Stimulated activated effector memory CD8-positive, alpha-beta T cell treated with anti-CD3 and anti-CD28 coated beads, Interleukin-12 subunit alpha, Interleukin-12 subunit beta, amount 100 ng/mL, for 72 hours (primary cell): ENCODE measurements at regions not wholly inside any gene's neighbourhood (a gene's known extent, or its start where the extent isn't known, plus 50 kb on each side); places are given as distances from the start of the nearest gene placed in this dataset.

Source experiments
- ATAC-seq: fragments of 150-1000 bp; cut with Tn5 transposase; 2 replicates; pipeline ENCODE4 v1.10.0; 2021
- DNase-seq, 2 donors: peaks; one replicate each; pipeline ENCODE4 v3.0.0; 2021 to 2022; ENCODE audit warnings: low spot score in 2 of 2
- H3K27ac Mint-ChIP-seq: one replicate; pipeline ENCODE4 v1.8.0; 2022; ENCODE audit warnings: mild to moderate bottlenecking, mixed read lengths
- H3K36me3 Mint-ChIP-seq: one replicate; pipeline ENCODE4 v1.8.0; 2022; ENCODE audit warnings: mild to moderate bottlenecking, mixed read lengths
- H3K4me1 Mint-ChIP-seq: one replicate; pipeline ENCODE4 v1.8.0; 2022; ENCODE audit warnings: mixed read lengths
- H3K4me3 Mint-ChIP-seq: one replicate; pipeline ENCODE4 v1.8.0; 2022; ENCODE audit warnings: mild to moderate bottlenecking, mixed read lengths
- H3K9me3 Mint-ChIP-seq: one replicate; pipeline ENCODE4 v1.8.0; 2022; ENCODE audit warnings: mixed read lengths

DNA sequence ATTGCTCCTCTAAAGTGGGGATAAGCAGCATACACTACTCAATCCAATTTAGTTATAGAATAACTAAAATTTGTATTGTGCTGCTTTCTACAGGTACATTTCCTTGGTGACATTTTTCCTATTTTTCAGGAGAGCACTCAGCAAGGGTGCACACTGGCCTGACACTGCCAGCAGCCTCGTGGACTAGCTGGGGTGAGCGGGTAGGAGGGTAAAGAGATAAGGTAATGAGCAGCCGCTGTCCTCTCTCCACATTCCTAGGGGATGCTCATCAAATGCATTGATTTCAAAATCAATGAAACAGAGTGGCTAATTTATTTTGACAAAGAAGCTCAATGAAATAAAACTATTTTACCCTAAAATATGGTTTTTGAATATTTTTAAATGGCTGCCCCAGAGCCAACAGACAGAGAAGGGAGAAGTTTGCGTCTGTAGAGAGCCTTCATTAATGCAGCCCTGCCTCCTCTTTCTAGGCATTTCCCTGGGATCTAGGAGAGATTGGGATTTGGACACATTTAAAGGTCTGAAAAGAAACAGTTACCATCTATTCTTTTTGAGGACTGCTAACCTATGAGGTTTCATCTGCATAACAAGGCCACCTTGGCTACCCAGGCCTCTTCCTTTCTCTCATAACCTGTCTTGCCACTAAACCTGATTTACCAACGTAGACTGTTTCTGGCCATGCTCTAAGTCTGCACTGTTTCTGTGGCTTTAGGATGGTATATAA, 561.0 kb downstream of the IPMK start:
- Mint-ChIP-seq H3K27ac (no peak overlapping the region), H3K4me3 (no peak overlapping the region), H3K36me3 (no peaks in the 10 kb centered on the region), H3K4me1 (no peaks in the 10 kb centered on the region), H3K9me3 (peaks cover under 1% of the 10 kb centered on the region)
- ATAC-seq (no peak), DNase-seq (no peak)

DNA sequence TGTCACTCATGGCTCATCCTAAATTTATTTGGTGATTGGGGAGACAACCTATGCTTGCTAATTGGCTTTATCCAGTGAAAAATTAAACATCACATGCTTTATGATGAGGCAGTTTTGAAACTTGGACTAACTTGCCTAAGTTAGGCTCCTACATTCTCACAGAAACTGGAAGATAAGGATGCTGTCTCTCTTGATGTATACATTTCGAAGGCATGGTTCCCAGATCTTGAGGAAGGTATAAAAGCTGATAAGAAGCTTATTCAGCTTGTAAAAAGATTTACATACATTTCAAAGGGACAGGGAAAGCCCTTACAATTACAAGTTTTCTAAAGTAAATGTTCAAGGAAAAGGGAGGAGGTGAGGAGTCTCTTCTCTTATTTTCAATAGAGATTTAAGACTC, 561.7 kb downstream of the IPMK start:
- no peaks in the 10 kb centered on the region for H3K4me1 Mint-ChIP-seq
- ATAC-seq (no peak), DNase-seq (no peak)
- no peak overlapping the region for H3K27ac Mint-ChIP-seq
- H3K36me3 Mint-ChIP-seq: no peaks in the 10 kb centered on the region
- H3K4me3 Mint-ChIP-seq: no peak overlapping the region
- H3K9me3 Mint-ChIP-seq: peaks cover 6% of the 10 kb centered on the region

DNA sequence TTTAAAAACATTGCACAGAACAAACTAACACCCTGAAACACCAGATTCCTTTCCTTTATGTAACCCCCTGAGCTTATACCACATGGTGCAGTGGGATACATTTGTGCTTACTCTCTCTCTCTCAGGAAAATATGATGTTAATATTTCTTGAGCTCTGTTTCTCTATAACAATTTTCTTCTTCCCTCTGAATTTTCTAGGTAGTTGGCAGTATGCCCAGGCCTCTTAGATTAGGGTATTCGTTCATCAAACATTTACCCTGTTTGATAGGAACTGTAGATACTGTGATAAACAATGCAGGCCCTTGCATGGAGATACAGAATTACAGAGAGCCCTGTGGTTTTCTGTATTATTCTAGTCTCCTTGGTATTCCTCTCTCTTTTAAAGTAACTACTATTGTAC, 567.8 kb downstream of the IPMK start:
- H3K4me1 Mint-ChIP-seq: no peaks in the 10 kb centered on the region
- DNase-seq (no peak), ATAC-seq (no peak)
- H3K36me3 Mint-ChIP-seq: no peaks in the 10 kb centered on the region
- no peak overlapping the region for H3K4me3 Mint-ChIP-seq
- H3K9me3 Mint-ChIP-seq: peaks cover 15% of the 10 kb centered on the region
- no peak overlapping the region for H3K27ac Mint-ChIP-seq

- H3K4me3 Mint-ChIP-seq: no peak overlapping the region
- H3K9me3 Mint-ChIP-seq: peaks cover 17% of the 10 kb centered on the region
- ATAC-seq (no peak), DNase-seq (no peak)
- H3K4me1 Mint-ChIP-seq: no peaks in the 10 kb centered on the region
- no peaks in the 10 kb centered on the region for H3K36me3 Mint-ChIP-seq
- H3K27ac Mint-ChIP-seq: no peak overlapping the region
Measured at GRCh38 chr10:57696641-57697040, 571.1 kb downstream of the IPMK start.

DNA sequence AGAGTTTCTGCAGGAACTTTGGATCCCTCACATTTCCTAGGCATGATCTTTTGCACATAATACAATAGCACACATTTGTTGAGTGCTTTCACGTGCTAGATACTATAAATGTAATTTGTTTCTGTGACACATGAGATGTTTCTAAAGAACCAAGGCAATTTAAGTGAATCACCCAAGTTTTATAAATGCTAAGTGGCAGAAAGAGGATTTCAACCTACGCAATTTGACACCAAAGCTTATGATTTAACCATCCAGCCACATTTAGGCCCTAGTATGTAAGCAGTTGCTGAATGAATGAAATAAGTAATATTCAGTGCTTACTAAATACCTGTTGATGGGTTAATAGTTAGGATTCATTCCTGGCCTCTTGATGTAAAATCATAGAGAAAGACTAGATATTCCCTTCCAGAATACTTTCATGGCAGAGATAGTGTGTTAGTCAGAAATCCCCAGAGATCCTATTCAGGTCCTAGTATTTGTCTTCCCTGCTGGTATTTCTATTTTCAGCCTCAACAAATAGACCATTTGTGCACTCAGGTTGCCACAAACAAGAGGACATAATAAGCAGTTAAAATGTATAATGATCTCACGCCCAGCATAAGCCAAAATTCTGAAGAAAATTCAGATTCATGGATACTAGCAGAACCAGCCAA, 572.6 kb downstream of the IPMK start:
- no peak overlapping the region for H3K4me3 Mint-ChIP-seq
- peaks cover 19% of the 10 kb centered on the region for H3K9me3 Mint-ChIP-seq
- ATAC-seq: no peak
- H3K27ac Mint-ChIP-seq: no peak overlapping the region
- H3K36me3 Mint-ChIP-seq: no peaks in the 10 kb centered on the region
- no peak for DNase-seq
- H3K4me1 Mint-ChIP-seq: no peaks in the 10 kb centered on the region

DNA sequence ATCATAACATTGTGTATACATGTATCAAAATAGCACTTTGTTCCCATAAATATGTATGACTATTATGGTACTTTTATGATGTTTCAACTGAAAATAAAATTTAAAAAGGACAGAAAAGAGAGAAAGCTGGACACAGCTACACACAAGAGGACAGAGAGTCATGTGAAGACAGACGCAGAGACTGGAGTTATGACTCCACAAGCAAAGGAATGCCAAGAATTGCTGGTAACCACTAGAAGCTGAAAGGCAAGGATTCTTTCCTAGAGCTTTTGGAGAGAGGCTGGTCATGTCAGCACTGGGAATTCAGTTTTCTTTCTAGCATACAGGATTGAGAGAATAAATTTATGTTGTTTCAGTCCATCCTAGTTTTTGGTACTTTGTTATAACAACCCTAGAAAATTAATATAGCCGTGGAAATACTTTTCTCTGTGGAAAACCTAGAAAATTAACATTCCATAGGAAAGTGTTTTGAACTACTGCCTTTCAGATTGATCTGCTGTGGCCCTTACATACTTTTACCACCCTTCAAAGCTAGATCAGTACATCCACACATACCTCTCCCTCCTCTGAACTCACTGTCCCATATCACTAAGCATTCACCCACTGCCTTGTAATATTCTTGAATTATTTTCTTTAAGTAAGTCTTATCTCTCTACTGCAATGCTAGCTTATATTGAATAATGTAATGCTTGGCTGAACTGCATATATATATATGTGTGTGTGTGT, 575.3 kb downstream of the IPMK start:
- peaks cover 12% of the 10 kb centered on the region for H3K9me3 Mint-ChIP-seq
- no peak for DNase-seq
- no peaks in the 10 kb centered on the region for H3K4me1 Mint-ChIP-seq
- no peaks in the 10 kb centered on the region for H3K36me3 Mint-ChIP-seq
- H3K4me3 Mint-ChIP-seq: no peak overlapping the region
- ATAC-seq: no peak
- no peak overlapping the region for H3K27ac Mint-ChIP-seq

GRCh38 chr10:57689596-57690297, 577.9 kb downstream of the IPMK start:
- ATAC-seq (no peak), DNase-seq (no peak)
- H3K4me1 Mint-ChIP-seq: no peaks in the 10 kb centered on the region
- H3K27ac Mint-ChIP-seq: no peak overlapping the region
- no peaks in the 10 kb centered on the region for H3K36me3 Mint-ChIP-seq
- H3K9me3 Mint-ChIP-seq: peaks cover 9% of the 10 kb centered on the region
- H3K4me3 Mint-ChIP-seq: no peak overlapping the region

DNA sequence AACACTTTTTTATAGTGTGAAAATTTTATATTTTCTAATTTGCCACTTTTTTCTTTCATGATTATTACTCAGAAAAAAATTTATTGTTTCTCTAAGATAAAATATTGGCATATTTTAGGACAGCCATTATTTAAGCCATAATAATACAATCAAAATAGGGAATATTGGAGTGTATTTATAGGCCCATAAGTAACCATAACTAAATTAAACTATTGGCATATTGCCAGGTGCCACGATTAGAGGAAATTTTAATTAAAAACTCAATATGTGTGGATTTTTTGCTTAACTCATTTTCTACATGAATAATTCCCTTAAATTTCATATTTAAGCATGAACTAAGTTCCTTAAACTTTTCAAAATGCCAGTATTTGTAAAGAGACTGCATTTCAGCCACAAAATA, 587.8 kb downstream of the IPMK start:
- peaks cover 6% of the 10 kb centered on the region for H3K9me3 Mint-ChIP-seq
- H3K4me1 Mint-ChIP-seq: no peaks in the 10 kb centered on the region
- no peak overlapping the region for H3K27ac Mint-ChIP-seq
- DNase-seq (no peak), ATAC-seq (no peak)
- no peaks in the 10 kb centered on the region for H3K36me3 Mint-ChIP-seq
- H3K4me3 Mint-ChIP-seq: no peak overlapping the region

GRCh38 chr10:57675125-57675524, 592.6 kb downstream of the IPMK start:
- ATAC-seq: no peak
- Mint-ChIP-seq H3K4me1 (no peaks in the 10 kb centered on the region), H3K9me3 (peaks cover 4% of the 10 kb centered on the region), H3K36me3 (no peaks in the 10 kb centered on the region), H3K4me3 (no peak overlapping the region), H3K27ac (no peak overlapping the region)
- no peak for DNase-seq

DNA sequence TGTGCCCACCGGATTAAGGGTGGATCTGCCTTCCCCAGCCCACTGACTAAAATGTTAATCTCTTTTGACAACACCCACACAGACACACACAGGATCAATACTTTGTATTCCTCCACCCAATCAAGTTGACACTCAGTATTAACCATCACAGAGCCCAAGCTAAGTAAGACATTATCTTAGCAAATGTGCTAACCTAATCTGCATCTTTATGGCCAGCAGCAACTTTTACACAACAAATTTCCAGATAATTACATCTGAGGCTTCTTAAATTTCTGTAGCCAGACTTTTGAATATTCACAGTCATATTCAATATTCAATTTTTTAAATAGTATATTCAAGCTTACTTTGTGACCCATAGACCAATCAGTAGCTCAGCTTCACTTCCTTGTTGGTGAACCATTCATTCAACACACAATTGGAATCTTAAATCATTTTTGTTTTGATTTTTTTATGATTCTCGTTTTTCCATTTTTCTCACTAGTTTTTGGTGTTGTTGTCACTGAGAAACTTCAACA, 594.2 kb downstream of the IPMK start:
- Mint-ChIP-seq H3K4me3 (no peak overlapping the region), H3K9me3 (no peaks in the 10 kb centered on the region), H3K36me3 (no peaks in the 10 kb centered on the region), H3K27ac (no peak overlapping the region), H3K4me1 (no peaks in the 10 kb centered on the region)
- no peak for ATAC-seq
- no peak for DNase-seq

DNA sequence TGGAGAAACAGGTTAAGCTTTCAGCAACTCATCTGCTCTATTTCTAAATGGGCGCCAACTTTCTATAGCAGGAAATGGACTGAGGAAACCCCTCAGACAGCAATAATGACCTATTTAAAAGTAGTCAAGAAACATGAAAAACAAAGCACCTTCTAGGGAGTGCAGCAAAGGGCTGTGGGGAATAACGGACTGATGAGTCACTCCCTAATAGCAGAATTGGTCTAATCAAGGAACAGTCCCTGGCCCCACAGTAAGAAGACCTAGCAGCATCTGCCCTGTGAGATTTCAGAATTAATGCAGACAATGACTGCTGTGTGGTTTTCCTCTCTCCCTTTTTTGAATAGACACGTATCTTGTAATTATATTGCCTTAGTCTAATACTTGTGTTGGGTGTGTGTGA, 602.9 kb downstream of the IPMK start:
- Mint-ChIP-seq H3K9me3 (peaks cover 6% of the 10 kb centered on the region), H3K36me3 (no peaks in the 10 kb centered on the region), H3K4me3 (no peak overlapping the region), H3K27ac (no peak overlapping the region), H3K4me1 (no peaks in the 10 kb centered on the region)
- ATAC-seq (no peak), DNase-seq (no peak)

- no peak for DNase-seq
- Mint-ChIP-seq H3K4me1 (no peaks in the 10 kb centered on the region), H3K27ac (no peak overlapping the region), H3K36me3 (no peaks in the 10 kb centered on the region), H3K4me3 (no peak overlapping the region), H3K9me3 (peaks cover 6% of the 10 kb centered on the region)
- no peak for ATAC-seq
Measured at GRCh38 chr10:57663401-57663800, 604.3 kb downstream of the IPMK start.

- no peak for ATAC-seq
- no peak overlapping the region for H3K4me3 Mint-ChIP-seq
Measured at GRCh38 chr10:57661206-57661605, 606.5 kb downstream of the IPMK start.

DNA sequence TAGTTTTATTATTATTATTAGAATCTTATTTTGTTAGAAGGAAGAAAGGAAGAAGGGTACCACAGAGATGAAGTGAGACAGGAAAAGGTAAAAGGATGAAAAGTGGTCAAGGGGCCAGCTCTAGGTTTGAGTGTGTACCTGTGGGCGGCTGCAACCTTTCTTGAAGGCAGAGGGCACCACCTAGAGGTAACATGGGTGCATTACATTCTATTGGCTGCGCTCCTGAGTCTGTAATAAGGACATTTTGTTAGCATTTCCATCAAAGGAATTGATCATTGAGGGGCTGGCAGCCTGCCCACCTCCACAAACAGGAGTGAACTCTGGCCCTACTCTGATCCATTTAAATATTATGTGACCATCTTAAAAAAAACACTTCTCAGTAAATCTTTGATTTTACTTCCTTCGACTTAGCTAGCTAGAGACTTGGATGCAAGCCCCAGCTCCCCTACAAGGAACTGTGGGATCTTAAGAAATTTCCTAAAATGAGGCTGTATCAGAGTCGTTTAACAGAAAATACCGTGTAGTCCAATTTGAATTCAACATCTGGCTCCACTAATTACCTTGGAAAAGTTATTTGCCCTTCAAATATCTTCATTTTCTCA, 610.4 kb downstream of the IPMK start:
- Mint-ChIP-seq H3K9me3 (no peaks in the 10 kb centered on the region), H3K27ac (no peak overlapping the region), H3K4me1 (no peaks in the 10 kb centered on the region), H3K36me3 (no peaks in the 10 kb centered on the region), H3K4me3 (no peak overlapping the region)
- DNase-seq (peak in 1 of 2 donors; percentile 53), ATAC-seq (no peak)

More at GRCh38 chr10:57661206-57661605, 606.5 kb downstream of the IPMK start:
- Mint-ChIP-seq H3K27ac (no peak overlapping the region), H3K4me1 (no peaks in the 10 kb centered on the region), H3K9me3 (peaks cover 3% of the 10 kb centered on the region), H3K36me3 (no peaks in the 10 kb centered on the region)
- DNase-seq: no peak

GRCh38 chr10:57654856-57655255, 612.8 kb downstream of the IPMK start:
- Mint-ChIP-seq H3K9me3 (peaks cover 6% of the 10 kb centered on the region), H3K4me3 (no peak overlapping the region), H3K36me3 (no peaks in the 10 kb centered on the region), H3K27ac (no peak overlapping the region), H3K4me1 (no peaks in the 10 kb centered on the region)
- no peak for ATAC-seq
- DNase-seq: no peak
